BJ (cell line): ENCODE measurements at regions not wholly inside any gene's neighbourhood (a gene's known extent, or its start where the extent isn't known, plus 50 kb on each side); places are given as distances from the start of the nearest gene placed in this dataset.

Source experiments
- CTCF ChIA-PET: fragments of 350-600 bp; formaldehyde crosslinking; extraction: SDS; loops from one replicate; lab custom pipeline; 2021; ENCODE audit warnings: antibody characterized with exemption, inconsistent platforms; lab: Yijun Ruan, JAX
- POLR2A ChIA-PET: fragments of 300-600 bp; sonication (Branson Sonifier 250); formaldehyde crosslinking; extraction: SDS; loops from one replicate; lab custom pipeline; 2021; ENCODE audit warnings: antibody characterized with exemption; lab: Charles Lee
- DNase-seq: peaks from one replicate; pipeline ENCODE4 v3.0.0-alpha.2; 2011; ENCODE audit warnings: low read depth
- H3K27me3 ChIP-seq: 2 replicates; pipeline ENCODE4 v1.6.0; 2011; ENCODE audit warnings: low read length; ENCODE audit not compliant: control insufficient read depth, insufficient read depth
- H3K36me3 ChIP-seq: 2 replicates; pipeline ENCODE4 v1.5.1; 2011; ENCODE audit warnings: low read length; ENCODE audit not compliant: control insufficient read depth, insufficient read depth
- H3K4me3 ChIP-seq: 2 replicates; pipeline ENCODE4 v1.5.1; 2011; ENCODE audit warnings: low read depth, mild to moderate bottlenecking, control low read depth, low read length
- TF ChIP-seq, protein P1 (sequence below): IDR thresholded peaks from 2 replicates; pipeline ENCODE4 v1.5.1; 2011; ENCODE audit warnings: low read depth, mild to moderate bottlenecking, control low read depth, inconsistent platforms, low read length, moderate library complexity; ENCODE audit not compliant: insufficient read depth

DNA sequence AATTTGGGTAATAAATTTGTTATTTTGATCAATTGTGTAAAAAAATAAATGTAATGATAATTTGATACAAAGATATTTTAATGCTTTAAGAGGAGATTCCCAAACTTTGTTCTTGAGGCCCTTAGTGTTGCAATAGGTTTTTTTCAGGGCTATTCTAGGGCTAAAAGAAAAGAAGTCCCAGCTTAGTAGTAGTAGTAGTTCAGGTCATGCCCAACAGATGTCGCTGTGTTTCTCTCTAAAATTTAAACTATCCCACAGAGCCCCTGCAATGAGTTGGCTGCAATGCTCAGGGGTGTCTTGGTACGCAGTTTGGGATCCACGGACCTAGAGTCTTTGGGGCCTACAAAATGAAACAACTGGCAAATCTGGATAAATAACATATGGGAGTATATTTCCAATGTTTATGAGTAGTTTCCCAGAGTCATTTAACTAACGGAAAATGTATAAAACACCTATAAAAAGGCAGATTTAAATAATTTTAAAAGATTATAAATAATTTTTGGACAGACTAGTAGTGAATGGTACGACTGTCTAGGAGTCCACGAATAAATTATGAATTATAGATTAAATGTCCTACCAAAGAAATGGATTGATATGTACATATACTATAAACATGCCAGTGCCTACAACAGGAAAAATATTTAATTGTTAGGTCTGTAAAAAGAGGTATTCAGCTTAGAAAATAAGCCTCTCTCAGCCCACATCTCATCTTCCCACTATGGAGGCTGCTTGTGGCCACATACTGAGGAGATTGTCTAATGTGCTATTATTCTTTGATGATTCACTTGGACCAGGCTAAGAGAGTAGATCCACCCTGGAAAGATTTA lies 228.5 kb upstream of the PMFBP1 start:
- ChIA-PET CTCF (interaction anchor here (0.6 to 3.2 kb wide), 19 partner anchors 9 to 1482 kb away, joined by 3 to 34 read pairs (median 4); no protein-coding TSS in a partner anchor), POLR2A (no interaction called here)
- Histone ChIP-seq H3K27me3 (no peaks in the 10 kb centered on the region), H3K36me3 (no peaks in the 10 kb centered on the region), H3K4me3 (no peak overlapping the region)
- TF ChIP-seq, protein P1, sequence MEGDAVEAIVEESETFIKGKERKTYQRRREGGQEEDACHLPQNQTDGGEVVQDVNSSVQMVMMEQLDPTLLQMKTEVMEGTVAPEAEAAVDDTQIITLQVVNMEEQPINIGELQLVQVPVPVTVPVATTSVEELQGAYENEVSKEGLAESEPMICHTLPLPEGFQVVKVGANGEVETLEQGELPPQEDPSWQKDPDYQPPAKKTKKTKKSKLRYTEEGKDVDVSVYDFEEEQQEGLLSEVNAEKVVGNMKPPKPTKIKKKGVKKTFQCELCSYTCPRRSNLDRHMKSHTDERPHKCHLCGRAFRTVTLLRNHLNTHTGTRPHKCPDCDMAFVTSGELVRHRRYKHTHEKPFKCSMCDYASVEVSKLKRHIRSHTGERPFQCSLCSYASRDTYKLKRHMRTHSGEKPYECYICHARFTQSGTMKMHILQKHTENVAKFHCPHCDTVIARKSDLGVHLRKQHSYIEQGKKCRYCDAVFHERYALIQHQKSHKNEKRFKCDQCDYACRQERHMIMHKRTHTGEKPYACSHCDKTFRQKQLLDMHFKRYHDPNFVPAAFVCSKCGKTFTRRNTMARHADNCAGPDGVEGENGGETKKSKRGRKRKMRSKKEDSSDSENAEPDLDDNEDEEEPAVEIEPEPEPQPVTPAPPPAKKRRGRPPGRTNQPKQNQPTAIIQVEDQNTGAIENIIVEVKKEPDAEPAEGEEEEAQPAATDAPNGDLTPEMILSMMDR = peak; percentile 79
- DNase-seq = peak; percentile 15

DNA sequence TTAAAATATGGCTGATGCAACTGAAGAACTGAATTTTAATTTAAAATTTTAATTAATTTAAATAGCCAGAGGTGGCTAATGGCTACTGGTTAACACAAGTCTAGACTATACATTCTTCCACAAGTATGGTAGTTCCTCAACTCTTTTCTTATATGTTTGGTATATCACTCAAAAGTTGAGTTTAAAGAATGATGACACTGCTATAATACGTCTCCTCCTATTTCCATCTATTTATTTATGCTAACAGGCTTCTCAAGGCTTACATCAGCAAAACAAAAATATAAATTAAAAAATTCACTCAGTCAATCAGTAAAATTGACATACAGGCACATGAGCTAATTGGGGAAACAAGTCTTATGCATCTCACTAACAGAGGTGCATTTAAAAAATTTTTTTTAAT lies 227.9 kb upstream of the PMFBP1 start:
- H3K27me3 ChIP-seq = no peaks in the 10 kb centered on the region
- ChIA-PET CTCF (interaction anchor here (0.6 to 3.2 kb wide), 17 partner anchors 10 to 1482 kb away, joined by 3 to 34 read pairs (median 4); no protein-coding TSS in a partner anchor), POLR2A (no interaction called here)
- DNase-seq = no peak
- H3K36me3 ChIP-seq = no peaks in the 10 kb centered on the region
- H3K4me3 ChIP-seq = no peak overlapping the region
- TF ChIP-seq, protein P1 = no peak

GRCh38 chr16:72397876-72398275 lies 225.9 kb upstream of the PMFBP1 start:
- no peaks in the 10 kb centered on the region for H3K36me3 ChIP-seq
- no peak for DNase-seq
- H3K27me3 ChIP-seq = no peaks in the 10 kb centered on the region
- ChIA-PET CTCF (interaction anchor here (1.0 to 1.2 kb wide), 2 partner anchors 14 to 658 kb away, joined by 3 read pairs; no protein-coding TSS in a partner anchor), POLR2A (no interaction called here)
- no peak overlapping the region for H3K4me3 ChIP-seq
- TF ChIP-seq, protein P1 = no peak

GRCh38 chr16:72394526-72394925 lies 222.6 kb upstream of the PMFBP1 start:
- DNase-seq = no peak
- ChIA-PET CTCF (no interaction called here), POLR2A (no interaction called here)
- H3K4me3 ChIP-seq = no peak overlapping the region
- no peaks in the 10 kb centered on the region for H3K36me3 ChIP-seq
- no peaks in the 10 kb centered on the region for H3K27me3 ChIP-seq
- TF ChIP-seq, protein P1 = no peak

DNA sequence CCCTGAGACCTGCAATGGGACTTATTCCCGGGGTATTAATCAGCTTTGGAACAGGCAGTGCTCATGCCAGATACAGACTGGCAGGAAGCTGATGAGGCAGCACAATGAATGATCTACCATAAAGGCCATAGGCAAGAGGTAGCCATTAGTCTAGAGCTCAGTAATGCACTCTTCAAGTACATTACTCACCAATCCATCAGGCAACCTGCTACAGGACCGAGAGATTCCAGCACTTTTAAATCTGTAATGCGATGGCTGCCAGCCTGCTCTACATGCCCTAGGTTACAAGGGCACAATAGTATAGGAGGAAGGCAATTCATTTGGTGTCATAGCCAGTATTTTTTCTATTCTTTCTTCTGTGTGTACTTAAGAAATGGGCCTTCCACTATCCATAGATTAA lies 217.8 kb upstream of the PMFBP1 start:
- POLR2A ChIA-PET = no interaction called here
- TF ChIP-seq, protein P1 = no peak
- no peaks in the 10 kb centered on the region for H3K36me3 ChIP-seq
- DNase-seq = no peak
- no peaks in the 10 kb centered on the region for H3K27me3 ChIP-seq
- H3K4me3 ChIP-seq = no peak overlapping the region
- CTCF ChIA-PET = interaction anchor here (1.0 to 5.2 kb wide), 2 partner anchors 10 to 84 kb away, joined by 3 to 34 read pairs; no protein-coding TSS in a partner anchor
